SU-DHL-6 (cell line): ENCODE measurements at regions not wholly inside any gene's neighbourhood (a gene's known extent, or its start where the extent isn't known, plus 50 kb on each side); places are given as distances from the start of the nearest gene placed in this dataset.

Experiments
- CTCF ChIP-seq: fragments of 200-600 bp; sonication (generic); IDR thresholded peaks from one replicate; pipeline ENCODE4 v1.5.1; 2017; ENCODE audit warnings: antibody characterized with exemption, mild to moderate bottlenecking, low read length, moderate library complexity; ENCODE audit not compliant: insufficient read depth, poor library complexity, severe bottlenecking
- EZH2phosphoT487 ChIP-seq: fragments of 200-600 bp; sonication (generic), shearing (Covaris generic); conservative IDR thresholded peaks from 2 replicates; pipeline ENCODE4 v1.6.1; 2018; ENCODE audit warnings: mild to moderate bottlenecking, antibody characterized with exemption, low read length, moderate library complexity, mixed read lengths

GRCh38 chr10:36170142-36170719 lies 528.1 kb upstream of the FZD8 start:
- no peak for TF ChIP-seq CTCF
- TF ChIP-seq EZH2phosphoT487, result no peak
